ENCODE measurements at regions not wholly inside any gene's neighbourhood (a gene's known extent, or its start where the extent isn't known, plus 50 kb on each side); places are given as distances from the start of the nearest gene placed in this dataset.

DNA sequence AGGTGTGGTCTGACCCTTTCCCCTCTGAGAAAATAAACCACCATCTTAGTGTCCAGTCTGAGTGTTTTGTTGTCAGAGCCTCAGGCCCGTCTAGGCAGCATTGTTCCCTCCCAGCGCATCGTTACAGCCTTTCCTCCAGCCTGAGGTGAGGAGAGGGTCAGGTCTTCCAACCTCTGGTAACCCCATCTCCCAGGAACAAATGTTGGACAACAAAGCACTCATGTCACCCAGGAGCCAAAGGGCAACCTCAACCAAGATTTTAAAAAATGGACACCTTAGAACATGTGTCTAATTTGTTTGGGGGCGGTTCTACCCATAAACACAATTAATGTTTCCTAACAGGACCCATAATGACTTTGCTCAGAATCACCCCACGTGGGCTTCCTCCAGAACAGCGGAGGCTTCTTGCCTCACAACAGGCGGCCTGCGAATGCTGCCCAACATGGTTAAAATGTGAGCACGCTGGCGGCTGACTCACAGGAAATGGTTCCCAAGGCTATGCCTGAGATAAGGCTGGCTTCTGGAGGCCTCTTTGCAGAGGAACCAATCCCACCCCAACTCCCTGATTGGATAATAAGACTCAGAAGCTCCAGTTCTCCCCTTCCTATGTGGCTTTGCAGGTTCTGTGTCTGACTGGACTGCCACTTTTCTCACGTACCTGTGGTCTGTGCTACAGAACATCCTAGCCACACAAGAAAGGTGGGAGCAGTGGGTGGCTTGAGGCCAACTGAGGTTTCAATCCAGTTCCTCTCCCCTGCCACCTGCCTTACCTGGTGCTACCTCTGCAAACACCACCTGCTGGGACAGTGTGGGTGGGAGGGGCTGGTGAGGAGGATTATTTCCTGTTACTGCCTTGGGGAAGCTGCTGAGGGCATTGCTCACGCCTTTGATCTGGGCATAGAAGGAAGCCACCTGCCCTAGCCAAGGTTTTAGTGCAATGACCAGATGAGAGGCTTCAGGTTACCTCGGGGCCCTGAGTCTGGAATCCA is 108.8 kb downstream of the B3GNT2 start:
- DNase-seq (ENCODE audit: low spot score): peak; percentile 54

- DNase-seq (ENCODE audit: low spot score): no peak
These were observed 107.9 kb downstream of the B3GNT2 start for GRCh38 chr2:62303788-62304187.

GRCh38 chr2:62302631-62303435 is 106.9 kb downstream of the B3GNT2 start:
- no peak for DNase-seq (ENCODE audit: low spot score)

- no peak for DNase-seq (ENCODE audit: low spot score)
These were observed 105.0 kb downstream of the B3GNT2 start for GRCh38 chr2:62300925-62301324.

GRCh38 chr2:62297624-62298010 is 101.7 kb downstream of the B3GNT2 start:
- DNase-seq (ENCODE audit: low spot score): no peak

GRCh38 chr2:62296832-62297623 is 101.1 kb downstream of the B3GNT2 start:
- no peak for DNase-seq (ENCODE audit: low spot score)

DNA sequence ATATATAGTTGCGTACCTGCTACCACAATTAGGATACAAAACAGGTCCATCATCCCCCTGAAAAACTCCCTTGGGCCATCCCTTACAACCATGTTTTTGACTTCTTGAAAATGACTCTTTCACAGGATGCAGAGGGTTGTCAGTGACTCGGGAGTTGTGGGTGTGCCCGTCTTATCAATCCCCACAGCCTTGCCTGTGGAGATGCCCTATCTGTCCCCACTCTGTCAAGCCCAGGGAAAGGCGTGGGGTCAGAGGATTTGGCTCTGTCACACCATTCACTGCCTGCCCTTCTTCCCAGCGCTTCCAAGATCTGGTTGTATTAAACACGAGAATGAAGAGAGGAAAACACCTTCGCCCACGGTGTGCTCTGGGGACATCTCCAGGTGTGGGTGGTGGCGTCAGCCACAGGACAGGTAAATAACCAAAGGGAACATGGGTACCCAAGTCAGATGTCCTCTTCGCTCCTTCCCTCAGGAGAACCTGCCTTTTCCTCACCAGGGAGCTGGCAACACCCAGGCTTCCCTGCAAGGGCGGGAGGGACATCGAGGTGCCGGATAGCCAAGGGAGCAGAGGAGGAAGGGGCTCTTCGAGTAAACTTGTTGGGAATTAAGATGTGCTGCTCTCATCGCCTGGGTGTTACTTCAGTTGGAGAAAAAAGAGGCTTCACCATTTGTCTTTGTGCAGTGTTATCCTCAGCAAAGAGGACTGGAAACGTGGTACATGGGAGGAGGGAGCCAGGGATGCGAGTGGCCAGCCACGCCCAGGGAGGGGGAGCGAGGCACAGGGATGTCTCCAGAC is 100.3 kb downstream of the B3GNT2 start:
- no peak for DNase-seq (ENCODE audit: low spot score)

GRCh38 chr2:62293490-62294271 is 97.8 kb downstream of the B3GNT2 start:
- DNase-seq (ENCODE audit: low spot score): peak; percentile 86

DNA sequence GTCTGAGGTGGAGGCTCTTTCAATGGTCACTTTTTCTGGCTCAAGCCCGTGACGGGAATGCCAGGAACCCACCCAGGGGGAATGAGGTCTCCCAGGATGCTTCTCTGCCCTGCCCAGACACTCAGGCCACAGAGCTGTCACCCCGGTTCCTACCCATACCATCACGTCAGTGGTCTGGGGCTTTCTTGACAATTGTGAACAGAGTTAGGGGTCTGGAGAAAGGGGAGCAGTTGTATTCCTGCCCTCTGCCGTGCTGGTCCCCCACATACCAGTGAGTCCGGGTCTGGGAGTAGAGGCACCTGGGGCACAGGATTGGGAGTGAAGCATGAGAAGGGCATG is 97.2 kb downstream of the B3GNT2 start:
- DNase-seq (ENCODE audit: low spot score): no peak

GRCh38 chr2:62292190-62292589 is 96.3 kb downstream of the B3GNT2 start:
- DNase-seq (ENCODE audit: low spot score): peak; percentile 53

DNA sequence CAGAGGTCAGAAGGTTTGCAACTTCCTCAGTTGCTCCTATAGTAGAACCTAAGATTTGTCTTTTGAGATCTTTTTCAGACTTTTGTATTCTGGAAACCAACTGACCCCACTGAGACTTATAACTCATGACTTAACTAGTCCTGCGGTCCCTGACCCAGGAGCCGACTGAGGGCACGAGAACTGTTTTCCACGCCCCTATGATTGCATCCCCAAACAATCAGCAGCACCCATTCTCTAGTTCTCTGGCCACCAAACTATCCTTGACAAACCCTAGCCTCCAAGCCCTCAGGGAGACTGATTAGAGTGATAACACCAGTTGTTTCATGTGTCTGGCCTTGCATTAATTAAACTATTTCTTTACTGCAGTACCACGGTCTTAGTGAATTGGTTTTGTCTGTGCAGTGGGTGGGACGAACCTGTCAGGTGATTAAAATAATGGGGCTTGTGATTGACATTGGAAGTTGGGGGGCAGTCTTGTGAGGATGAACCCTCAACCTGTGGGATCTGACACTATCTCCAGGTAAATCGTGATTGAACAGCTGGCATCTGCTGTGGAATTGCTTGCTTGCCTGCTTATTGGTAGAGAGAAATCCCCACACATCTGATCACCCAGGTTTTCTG is 95.7 kb downstream of the B3GNT2 start:
- DNase-seq (ENCODE audit: low spot score): no peak

DNA sequence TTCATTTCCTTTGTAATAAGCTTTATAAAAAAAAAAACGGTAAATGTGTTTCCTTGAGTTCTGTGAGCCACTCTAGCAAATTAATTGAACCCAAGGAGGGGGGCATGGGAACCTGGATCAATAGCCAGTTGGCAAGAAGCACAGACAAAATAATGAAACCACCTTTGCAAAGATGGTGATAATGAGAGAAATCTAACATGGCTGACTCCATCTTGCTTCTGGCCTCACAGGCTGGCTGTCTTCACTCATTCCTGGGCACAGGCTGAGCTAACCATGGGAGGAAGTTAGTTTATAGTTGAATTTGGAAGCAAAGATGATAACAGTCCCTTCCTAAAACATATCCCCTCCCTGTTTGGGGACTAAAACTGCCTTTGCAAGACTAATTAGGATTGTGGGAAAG is 95.1 kb downstream of the B3GNT2 start:
- no peak for DNase-seq (ENCODE audit: low spot score)

GRCh38 chr2:62287899-62288880 is 92.3 kb downstream of the B3GNT2 start:
- DNase-seq (ENCODE audit: low spot score): peak; percentile 62

- DNase-seq (ENCODE audit: low spot score): no peak
These were observed 91.4 kb downstream of the B3GNT2 start for GRCh38 chr2:62287282-62287681.

GRCh38 chr2:62286089-62286785 is 90.3 kb downstream of the B3GNT2 start:
- DNase-seq (ENCODE audit: low spot score): no peak

DNA sequence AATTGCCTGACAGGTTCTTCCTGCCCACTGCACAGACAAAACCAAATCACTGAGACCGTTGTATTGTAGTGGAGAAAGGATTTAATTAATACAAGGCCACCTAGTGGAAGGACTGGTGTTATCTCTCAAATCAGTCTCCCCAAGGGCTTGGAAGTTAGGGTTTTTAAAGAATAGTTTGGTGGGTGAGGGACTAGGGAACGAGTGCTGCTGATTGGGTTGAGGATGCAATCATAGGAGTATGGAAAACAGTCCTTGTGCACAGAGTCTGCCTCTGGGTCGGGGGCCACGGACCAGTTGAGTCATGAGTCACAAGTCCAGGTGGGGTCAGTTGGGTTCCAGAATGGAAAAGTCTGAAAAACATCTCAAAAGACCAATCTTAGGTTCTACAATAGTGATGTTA is 89.1 kb downstream of the B3GNT2 start:
- DNase-seq (ENCODE audit: low spot score): no peak

DNA sequence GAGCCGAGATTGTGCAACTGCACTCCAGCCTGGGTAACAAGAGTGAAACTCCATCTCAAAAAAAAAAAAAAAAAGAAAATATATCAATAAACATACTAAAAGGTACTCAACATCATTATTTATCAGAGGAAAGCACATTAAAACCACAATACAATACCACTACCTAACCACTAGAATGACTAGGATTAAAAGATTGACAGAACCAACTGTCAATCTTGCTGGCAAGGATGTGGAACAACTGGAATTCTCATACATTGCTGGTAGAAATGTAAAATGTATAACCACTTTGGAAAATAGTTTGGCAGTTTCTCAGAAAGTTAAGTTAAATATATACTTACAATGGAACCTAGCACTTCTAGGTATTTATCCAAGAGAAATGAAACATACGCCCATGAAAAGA is 88.6 kb downstream of the B3GNT2 start:
- DNase-seq (ENCODE audit: low spot score): no peak

DNA sequence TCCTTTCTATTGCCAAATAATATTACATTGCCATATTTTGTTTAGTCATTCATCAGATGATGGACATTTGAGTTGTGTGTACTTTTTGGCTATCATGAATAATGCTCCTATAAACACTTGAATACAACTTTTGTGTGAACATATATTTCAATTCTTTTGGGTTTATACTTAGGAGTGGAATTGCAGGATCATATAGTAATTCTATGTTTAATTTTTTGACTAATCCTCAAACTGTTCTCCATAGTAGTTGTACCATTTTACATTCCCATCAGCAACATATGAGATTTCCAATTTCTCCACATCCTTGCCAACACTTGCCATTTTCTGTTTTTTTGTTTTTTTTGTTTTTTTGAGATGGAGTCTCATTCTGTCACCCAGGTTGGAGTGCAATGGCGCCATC is 87.2 kb downstream of the B3GNT2 start:
- no peak for DNase-seq (ENCODE audit: low spot score)
